Activated CD8-positive, alpha-beta memory T cell treated with anti-CD3 and anti-CD28 coated beads, Interleukin-2, amount 50 U/mL, for 1 hour (primary cell): ENCODE measurements at regions not wholly inside any gene's neighbourhood (a gene's known extent, or its start where the extent isn't known, plus 50 kb on each side); places are given as distances from the start of the nearest gene placed in this dataset.

ENCODE experiments used
- DNase-seq: peaks from one replicate; pipeline ENCODE4 v3.0.0-alpha.2; 2020; ENCODE audit errors: extremely low read depth

GRCh38 chr15:85847031-85847430 lies 52.3 kb upstream of the KLHL25 start:
- no peak for DNase-seq

- no peak for DNase-seq
Observed at GRCh38 chr15:85849946-85850345, 55.2 kb upstream of the KLHL25 start.

GRCh38 chr15:85852969-85853368 lies 58.2 kb upstream of the KLHL25 start:
- DNase-seq: no peak

- no peak for DNase-seq
Observed at GRCh38 chr15:85854345-85855097, 59.8 kb upstream of the KLHL25 start.

GRCh38 chr15:85858586-85859375 lies 64.1 kb upstream of the KLHL25 start:
- DNase-seq: peak; percentile 27

GRCh38 chr15:85859671-85860070 lies 64.9 kb upstream of the KLHL25 start:
- no peak for DNase-seq

GRCh38 chr15:85860394-85861161 lies 65.9 kb upstream of the KLHL25 start:
- DNase-seq: no peak

- DNase-seq: no peak
Observed at GRCh38 chr15:85865070-85865684, 70.5 kb upstream of the KLHL25 start.

GRCh38 chr15:85867250-85867649 lies 72.5 kb upstream of the KLHL25 start:
- DNase-seq: no peak

- no peak for DNase-seq
Observed at GRCh38 chr15:85869124-85869523, 74.4 kb upstream of the KLHL25 start.

GRCh38 chr15:85870216-85871014 lies 75.7 kb upstream of the KLHL25 start:
- no peak for DNase-seq

GRCh38 chr15:85871545-85871944 lies 76.8 kb upstream of the KLHL25 start:
- no peak for DNase-seq

GRCh38 chr15:85872125-85872524 lies 77.4 kb upstream of the KLHL25 start:
- no peak for DNase-seq

GRCh38 chr15:85874236-85874635 lies 79.5 kb upstream of the KLHL25 start:
- DNase-seq: no peak

GRCh38 chr15:85875756-85876155 lies 81.0 kb upstream of the KLHL25 start:
- no peak for DNase-seq

GRCh38 chr15:85878828-85879225 lies 84.1 kb upstream of the KLHL25 start:
- no peak for DNase-seq

GRCh38 chr15:85879334-85880163 lies 84.8 kb upstream of the KLHL25 start:
- no peak for DNase-seq

GRCh38 chr15:85880501-85881190 lies 85.9 kb upstream of the KLHL25 start:
- DNase-seq: no peak

GRCh38 chr15:85886309-85886811 lies 91.6 kb upstream of the KLHL25 start:
- DNase-seq: no peak
